H1 (cell line): ENCODE measurements at regions not wholly inside any gene's neighbourhood (a gene's known extent, or its start where the extent isn't known, plus 50 kb on each side); places are given as distances from the start of the nearest gene placed in this dataset.

Experiments used
- BRCA1 ChIP-seq: IDR thresholded peaks from 2 replicates; pipeline ENCODE4 v1.6.1; 2012; ENCODE audit warnings: low read depth, low read length, improper control_type of control experiment
- CTBP2 ChIP-seq: IDR thresholded peaks from 2 replicates; pipeline ENCODE4 v1.7.0; 2011; ENCODE audit warnings: borderline replicate concordance, mild to moderate bottlenecking, moderate library complexity, mixed read lengths, low read length; ENCODE audit not compliant: insufficient read depth, insufficient read length
- JUND ChIP-seq: IDR thresholded peaks from 2 replicates; pipeline ENCODE4 v1.6.1; 2011; ENCODE audit warnings: mild to moderate bottlenecking, improper control_type of control experiment, low read length
- RAD21 ChIP-seq, 2 experiments: IDR thresholded peaks in 1 of 2; conservative IDR thresholded peaks in 1 of 2; 2 replicates each; pipeline ENCODE4 v1.6.1; 2011; ENCODE audit warnings: low read depth in 2 of 2, low read length in 2 of 2, improper control_type of control experiment in 1 of 2, inconsistent platforms in 1 of 2, mild to moderate bottlenecking in 1 of 2, moderate library complexity in 1 of 2
- SIN3A ChIP-seq, 2 experiments: IDR thresholded peaks in 1 of 2; conservative IDR thresholded peaks in 1 of 2; 2 replicates each; pipeline ENCODE4 v1.6.1; 2011 to 2012; ENCODE audit warnings: low read length in 2 of 2, improper control_type of control experiment in 1 of 2, low read depth in 1 of 2, mild to moderate bottlenecking in 1 of 2
- SIRT6 ChIP-seq: IDR thresholded peaks from one replicate; pipeline ENCODE4 v1.7.1; 2012; ENCODE audit warnings: low read length, inconsistent platforms
- YY1 ChIP-seq: IDR thresholded peaks from 2 replicates; pipeline ENCODE4 v1.6.1; 2011; ENCODE audit warnings: low read depth, mild to moderate bottlenecking, low read length
- TF ChIP-seq, protein P1 (sequence below): fragments of 300-600 bp; sonication (generic); IDR thresholded peaks from 2 replicates; pipeline ENCODE4 v1.7.1; 2012; ENCODE audit warnings: low read length, moderate library complexity, mild to moderate bottlenecking, inconsistent platforms; ENCODE audit not compliant: insufficient replicate concordance
- TF ChIP-seq, protein P2 (sequence below): IDR thresholded peaks from 2 replicates; pipeline ENCODE4 v1.6.1; 2011; ENCODE audit warnings: low read length, improper control_type of control experiment

DNA sequence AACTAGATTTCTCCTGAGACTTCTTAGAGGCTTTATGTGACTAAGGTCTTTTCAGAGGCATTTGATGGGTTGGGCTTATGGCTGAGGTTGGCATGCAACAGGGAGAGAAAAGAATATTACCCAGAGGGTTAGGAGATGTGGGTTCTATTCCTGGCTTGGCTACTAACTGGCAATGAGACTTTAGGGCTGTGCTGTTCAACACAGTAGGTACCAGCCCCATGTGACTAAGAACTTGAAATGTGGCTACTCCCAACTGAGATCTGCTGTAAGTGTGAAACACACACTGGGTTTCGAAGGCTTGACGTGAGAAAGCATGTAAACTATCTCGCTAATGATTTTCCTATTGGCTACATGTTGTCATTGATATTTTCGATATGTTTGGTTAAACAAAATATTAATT lies 324.9 kb upstream of the SLC14A2 start (continued):
- TF ChIP-seq, protein P1, sequence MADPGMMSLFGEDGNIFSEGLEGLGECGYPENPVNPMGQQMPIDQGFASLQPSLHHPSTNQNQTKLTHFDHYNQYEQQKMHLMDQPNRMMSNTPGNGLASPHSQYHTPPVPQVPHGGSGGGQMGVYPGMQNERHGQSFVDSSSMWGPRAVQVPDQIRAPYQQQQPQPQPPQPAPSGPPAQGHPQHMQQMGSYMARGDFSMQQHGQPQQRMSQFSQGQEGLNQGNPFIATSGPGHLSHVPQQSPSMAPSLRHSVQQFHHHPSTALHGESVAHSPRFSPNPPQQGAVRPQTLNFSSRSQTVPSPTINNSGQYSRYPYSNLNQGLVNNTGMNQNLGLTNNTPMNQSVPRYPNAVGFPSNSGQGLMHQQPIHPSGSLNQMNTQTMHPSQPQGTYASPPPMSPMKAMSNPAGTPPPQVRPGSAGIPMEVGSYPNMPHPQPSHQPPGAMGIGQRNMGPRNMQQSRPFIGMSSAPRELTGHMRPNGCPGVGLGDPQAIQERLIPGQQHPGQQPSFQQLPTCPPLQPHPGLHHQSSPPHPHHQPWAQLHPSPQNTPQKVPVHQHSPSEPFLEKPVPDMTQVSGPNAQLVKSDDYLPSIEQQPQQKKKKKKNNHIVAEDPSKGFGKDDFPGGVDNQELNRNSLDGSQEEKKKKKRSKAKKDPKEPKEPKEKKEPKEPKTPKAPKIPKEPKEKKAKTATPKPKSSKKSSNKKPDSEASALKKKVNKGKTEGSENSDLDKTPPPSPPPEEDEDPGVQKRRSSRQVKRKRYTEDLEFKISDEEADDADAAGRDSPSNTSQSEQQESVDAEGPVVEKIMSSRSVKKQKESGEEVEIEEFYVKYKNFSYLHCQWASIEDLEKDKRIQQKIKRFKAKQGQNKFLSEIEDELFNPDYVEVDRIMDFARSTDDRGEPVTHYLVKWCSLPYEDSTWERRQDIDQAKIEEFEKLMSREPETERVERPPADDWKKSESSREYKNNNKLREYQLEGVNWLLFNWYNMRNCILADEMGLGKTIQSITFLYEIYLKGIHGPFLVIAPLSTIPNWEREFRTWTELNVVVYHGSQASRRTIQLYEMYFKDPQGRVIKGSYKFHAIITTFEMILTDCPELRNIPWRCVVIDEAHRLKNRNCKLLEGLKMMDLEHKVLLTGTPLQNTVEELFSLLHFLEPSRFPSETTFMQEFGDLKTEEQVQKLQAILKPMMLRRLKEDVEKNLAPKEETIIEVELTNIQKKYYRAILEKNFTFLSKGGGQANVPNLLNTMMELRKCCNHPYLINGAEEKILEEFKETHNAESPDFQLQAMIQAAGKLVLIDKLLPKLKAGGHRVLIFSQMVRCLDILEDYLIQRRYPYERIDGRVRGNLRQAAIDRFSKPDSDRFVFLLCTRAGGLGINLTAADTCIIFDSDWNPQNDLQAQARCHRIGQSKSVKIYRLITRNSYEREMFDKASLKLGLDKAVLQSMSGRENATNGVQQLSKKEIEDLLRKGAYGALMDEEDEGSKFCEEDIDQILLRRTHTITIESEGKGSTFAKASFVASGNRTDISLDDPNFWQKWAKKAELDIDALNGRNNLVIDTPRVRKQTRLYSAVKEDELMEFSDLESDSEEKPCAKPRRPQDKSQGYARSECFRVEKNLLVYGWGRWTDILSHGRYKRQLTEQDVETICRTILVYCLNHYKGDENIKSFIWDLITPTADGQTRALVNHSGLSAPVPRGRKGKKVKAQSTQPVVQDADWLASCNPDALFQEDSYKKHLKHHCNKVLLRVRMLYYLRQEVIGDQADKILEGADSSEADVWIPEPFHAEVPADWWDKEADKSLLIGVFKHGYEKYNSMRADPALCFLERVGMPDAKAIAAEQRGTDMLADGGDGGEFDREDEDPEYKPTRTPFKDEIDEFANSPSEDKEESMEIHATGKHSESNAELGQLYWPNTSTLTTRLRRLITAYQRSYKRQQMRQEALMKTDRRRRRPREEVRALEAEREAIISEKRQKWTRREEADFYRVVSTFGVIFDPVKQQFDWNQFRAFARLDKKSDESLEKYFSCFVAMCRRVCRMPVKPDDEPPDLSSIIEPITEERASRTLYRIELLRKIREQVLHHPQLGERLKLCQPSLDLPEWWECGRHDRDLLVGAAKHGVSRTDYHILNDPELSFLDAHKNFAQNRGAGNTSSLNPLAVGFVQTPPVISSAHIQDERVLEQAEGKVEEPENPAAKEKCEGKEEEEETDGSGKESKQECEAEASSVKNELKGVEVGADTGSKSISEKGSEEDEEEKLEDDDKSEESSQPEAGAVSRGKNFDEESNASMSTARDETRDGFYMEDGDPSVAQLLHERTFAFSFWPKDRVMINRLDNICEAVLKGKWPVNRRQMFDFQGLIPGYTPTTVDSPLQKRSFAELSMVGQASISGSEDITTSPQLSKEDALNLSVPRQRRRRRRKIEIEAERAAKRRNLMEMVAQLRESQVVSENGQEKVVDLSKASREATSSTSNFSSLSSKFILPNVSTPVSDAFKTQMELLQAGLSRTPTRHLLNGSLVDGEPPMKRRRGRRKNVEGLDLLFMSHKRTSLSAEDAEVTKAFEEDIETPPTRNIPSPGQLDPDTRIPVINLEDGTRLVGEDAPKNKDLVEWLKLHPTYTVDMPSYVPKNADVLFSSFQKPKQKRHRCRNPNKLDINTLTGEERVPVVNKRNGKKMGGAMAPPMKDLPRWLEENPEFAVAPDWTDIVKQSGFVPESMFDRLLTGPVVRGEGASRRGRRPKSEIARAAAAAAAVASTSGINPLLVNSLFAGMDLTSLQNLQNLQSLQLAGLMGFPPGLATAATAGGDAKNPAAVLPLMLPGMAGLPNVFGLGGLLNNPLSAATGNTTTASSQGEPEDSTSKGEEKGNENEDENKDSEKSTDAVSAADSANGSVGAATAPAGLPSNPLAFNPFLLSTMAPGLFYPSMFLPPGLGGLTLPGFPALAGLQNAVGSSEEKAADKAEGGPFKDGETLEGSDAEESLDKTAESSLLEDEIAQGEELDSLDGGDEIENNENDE = no peak
- TF ChIP-seq CTBP2 (no peak), SIRT6 (no peak), JUND (no peak), YY1 (no peak), RAD21 (IDR thresholded peaks at IDR 0.05 in 1 of 2, conservative IDR thresholded peaks at IDR 0.05 in 1 of 2; ENCODE audit: low read depth in 2 of 2, low read length in 2 of 2) (no peak), BRCA1 (no peak), SIN3A (conservative IDR thresholded peaks at IDR 0.05 in 1 of 2, IDR thresholded peaks at IDR 0.05 in 1 of 2; ENCODE audit: low read depth in 1 of 2, low read length in 2 of 2) (no peak)
- TF ChIP-seq, protein P2, sequence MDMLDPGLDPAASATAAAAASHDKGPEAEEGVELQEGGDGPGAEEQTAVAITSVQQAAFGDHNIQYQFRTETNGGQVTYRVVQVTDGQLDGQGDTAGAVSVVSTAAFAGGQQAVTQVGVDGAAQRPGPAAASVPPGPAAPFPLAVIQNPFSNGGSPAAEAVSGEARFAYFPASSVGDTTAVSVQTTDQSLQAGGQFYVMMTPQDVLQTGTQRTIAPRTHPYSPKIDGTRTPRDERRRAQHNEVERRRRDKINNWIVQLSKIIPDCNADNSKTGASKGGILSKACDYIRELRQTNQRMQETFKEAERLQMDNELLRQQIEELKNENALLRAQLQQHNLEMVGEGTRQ = no peak
